GM18499 (cell line): ENCODE measurements at regions not wholly inside any gene's neighbourhood (a gene's known extent, or its start where the extent isn't known, plus 50 kb on each side); places are given as distances from the start of the nearest gene placed in this dataset.
"Not testable (repeated sequence)": the region's sequence is repeated elsewhere in the genome, so short reads cannot be mapped to it uniquely, and the experiment has no call there.

Source experiments
- ATAC-seq: cut with Tn5 transposase; IDR thresholded peaks from one replicate; pipeline ENCODE4 v1.9.1; 2021; ENCODE audit warnings: moderate number of reproducible peaks; ENCODE audit not compliant: insufficient read depth, unreplicated experiment

DNA sequence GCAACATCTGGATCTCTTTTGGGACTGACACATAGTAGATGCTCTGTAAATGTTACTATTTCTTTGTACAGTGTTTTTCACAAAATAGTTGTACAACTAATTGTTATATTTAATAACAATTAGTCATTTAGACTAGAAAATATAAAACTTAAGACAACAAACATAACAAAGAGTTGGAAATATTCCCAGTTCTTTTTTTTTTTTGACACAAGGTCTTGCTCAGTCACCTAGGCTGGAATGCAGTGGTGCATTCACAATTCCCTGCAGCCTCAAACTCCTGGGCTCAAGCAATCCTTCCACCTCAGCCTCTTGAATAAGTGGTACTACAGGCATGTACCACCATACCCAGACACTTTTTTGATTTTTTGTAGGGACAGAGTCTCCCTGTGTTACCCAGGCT is 105.8 kb downstream of the UTRN start:
- no peak for ATAC-seq

DNA sequence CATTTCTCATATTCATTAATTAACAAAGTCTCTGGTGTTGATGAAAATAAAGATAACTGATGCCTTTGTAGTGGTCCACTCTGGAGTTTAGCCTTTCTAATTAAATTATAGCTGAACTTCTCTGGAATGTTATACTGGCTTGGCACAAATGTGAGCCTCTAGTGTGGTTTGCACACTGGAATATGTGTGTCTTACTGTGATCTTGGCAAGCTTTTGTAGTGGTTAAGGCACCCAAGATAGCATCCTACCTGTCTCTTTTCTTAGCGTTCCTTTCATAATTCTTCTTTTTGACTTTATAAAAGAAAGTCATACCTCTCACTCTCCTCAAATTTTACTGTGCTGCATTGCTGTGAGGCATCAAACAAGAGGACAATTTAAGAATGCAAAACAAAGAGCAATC is 107.4 kb downstream of the UTRN start:
- no peak for ATAC-seq

DNA sequence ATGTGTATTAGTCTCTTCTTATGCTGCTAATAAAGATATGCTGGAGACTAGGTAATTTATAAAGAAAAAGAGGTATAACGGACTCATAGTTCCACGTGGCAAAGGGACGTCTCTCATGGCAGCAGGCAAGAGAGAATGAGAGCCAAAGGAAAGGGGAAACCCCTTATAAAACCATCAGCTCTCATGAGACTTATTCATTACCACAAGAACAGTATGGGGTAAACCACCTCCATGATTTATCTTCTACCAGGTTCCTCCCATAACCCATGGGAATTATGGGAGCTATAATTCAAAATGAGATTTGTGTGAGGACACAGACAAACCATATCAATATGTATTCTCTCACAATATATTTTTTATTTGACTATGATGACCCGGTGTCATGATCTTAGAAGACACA is 109.1 kb downstream of the UTRN start:
- no peak for ATAC-seq

DNA sequence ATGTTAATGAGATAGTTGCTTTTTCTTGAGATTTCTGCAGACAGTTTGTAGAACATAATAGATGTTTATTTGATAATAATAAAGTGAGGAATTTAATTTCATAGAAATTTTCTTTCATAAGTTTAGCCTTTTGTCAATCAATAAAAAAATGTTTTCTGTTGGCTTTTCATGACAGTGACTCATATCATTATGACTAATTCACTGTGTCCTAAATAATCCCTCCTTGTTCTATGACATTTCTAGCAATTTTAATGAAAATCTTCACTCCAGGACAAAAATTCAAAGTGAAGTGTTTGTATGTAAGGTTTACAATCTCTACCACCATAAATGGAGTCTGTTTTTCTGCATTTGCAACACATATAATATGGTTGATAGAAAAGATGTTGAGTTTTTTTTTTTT is 109.9 kb downstream of the UTRN start:
- ATAC-seq = no peak

DNA sequence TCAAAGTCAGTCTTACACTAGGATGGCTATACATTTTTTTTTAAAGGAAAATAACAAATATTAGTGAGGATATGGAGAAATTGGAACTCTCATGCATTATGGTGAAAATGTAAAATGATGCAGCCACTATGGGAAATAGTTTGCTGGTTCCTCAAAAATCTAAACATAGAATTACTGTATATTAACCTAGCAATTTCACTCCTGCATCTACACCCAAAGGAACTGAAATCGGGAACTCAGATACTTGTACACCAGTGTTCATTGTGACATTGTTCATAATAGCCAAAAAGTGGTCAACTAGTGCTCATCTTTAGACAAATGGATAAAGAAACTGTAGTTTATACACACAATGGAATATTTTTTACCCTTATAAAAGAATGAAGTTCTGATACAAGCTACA is 110.7 kb downstream of the UTRN start:
- ATAC-seq = no peak

DNA sequence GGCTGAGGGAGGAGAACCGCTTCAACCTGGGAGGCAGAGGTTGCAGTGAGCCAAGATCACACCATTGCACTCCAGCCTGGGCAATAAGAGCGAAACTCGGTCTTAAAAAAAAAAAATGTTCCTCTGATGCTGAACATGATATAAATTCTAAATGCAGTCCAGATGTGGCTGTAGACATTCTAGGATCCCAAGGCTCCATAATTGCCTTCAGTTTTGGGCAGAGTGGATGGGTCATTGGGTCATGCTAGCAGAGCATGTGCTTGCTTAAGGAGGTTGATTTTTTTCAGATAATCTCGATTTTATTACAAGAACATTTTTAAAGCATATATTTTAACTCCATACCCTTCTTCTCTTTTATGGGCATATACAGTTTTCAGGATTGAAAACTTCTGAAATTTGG is 112.0 kb downstream of the UTRN start:
- ATAC-seq = no peak

DNA sequence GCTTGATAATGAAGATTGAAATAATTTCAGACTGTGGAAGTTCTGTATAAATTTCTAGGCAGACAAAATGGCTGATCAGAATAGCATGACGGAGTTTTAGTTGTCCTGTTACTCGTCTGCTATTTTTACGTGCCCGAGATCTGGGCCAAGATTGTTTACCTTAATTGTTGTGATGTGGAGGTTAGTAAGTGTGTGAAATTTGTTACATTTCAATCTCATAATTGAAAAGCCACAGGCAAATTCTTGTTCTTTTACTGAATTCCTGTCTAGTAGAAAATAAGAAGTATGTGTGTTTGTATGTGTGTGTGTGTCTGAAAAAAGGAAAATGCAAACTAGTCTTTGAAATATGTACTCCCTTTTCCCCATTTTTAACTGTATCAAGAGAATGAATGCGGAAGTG is 115.2 kb downstream of the UTRN start:
- ATAC-seq = no peak

DNA sequence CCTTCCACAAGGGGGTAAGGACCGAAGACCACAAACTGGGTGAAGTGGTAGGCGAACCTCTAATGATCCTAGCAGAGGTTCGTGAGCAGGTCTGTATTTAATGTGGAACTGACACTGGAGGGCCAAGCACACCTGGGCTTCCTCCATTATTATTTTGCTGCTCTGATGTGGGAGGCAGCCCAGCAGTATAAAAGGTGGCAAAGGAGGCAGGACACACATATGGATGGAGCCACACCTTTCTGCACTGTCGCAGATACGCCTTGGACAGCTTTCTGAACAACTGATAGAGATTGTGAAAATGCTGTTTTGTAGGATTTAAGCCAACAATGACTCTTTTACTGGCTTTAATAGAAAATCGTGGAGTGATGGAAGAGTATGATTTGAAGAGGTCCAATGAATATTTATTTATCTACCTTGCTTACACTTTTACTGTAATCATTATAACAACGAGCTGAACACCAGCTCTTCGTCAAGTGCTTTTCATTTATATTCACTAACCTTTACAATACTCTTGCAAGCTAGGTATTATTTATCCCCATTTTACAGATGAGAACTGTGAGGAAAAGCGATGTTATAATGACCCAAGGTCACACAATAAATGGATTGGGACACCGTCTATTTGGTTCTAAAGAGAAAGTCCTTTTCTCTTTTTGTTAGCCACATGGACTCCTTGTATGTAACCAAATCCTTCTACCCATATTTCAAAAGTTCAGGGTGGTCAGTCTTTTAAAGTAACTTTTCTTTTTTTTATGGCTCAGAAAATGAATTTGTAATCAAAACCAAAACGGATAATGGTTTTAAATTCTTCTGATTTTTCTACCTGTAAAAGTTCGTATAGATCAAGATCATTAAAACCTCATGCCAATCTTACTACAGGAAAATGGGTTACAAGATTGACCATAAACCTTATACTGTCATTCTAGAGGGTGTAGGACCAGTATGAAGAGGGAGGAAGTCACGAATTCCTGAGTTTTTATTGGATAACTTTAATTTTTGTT is 116.9 kb downstream of the UTRN start:
- no peak for ATAC-seq

DNA sequence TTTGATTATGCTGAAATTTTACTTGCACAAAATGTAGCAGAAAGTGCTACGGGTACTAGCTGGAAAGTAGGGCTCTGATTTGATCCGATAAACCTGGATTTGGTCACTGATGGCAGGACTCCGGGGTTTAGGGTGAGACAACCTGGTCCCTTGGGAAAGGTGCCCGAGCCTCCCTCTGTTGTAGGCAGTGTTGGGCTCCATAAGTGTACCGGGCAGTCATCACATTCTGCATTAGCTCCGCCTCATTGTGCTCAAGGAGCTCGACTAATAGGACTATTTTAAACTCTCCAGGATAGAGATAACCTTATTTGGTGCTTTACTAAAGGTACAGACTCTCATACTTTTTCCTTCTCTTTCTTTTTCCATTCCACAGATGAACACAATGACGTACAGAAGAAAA is 117.6 kb downstream of the UTRN start:
- ATAC-seq = no peak

DNA sequence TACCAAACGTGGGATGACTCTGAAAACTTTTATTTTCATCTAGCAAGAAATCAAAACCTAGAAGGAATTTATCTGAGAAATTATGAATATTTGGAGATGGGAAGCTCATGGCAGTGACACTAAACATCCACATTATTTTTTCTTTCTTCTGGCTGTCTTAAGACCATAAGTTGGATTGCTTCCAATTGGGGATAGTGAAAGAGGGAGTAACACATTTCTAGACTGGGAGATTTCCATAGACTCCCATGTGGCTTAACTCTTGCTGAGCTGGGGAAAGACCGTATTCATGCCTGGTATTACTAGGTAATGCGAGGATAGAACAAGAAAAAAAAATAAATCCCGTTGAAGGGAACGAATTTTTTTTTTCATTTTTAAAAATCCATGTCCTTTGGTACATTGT is 120.0 kb downstream of the UTRN start:
- no peak for ATAC-seq

DNA sequence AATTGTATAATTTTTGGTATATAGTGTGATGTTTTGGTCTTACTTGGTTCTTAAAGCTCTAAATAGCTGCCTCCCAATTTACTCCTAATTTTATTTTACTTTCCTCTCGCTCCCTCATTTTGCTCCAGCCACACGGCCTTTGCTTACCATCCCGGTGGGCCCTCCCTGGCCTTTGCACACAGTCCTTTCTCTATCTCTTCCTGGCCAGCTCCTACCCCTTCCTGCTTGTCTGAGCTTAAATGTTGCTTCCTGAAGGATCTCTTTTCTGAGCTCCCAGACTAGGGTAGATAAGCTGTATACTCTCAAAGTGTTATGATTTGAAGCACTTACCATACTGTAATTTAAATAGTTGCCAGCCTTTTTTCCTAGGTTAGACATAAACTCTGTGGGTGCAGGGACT is 121.7 kb downstream of the UTRN start:
- ATAC-seq = no peak

DNA sequence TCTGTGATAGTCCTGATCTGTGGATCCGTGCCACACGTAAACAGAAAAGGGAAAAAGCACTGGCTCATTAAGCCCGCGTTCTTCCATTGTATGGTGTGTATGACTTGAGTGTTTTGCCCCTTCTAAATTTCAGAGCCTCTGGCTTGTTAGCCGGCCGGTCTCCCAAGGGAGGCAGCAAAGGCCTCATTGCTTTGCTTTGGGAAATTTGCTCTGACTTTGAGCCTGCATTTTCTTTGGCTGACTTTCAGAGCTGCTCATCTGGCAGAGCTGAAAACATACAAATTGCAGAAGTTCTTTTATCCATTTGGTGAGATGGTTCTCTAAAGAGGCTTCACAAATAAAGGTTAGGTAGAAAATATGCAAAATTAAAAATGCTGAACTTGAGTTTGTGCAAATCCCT is 123.0 kb downstream of the UTRN start:
- ATAC-seq = no peak

DNA sequence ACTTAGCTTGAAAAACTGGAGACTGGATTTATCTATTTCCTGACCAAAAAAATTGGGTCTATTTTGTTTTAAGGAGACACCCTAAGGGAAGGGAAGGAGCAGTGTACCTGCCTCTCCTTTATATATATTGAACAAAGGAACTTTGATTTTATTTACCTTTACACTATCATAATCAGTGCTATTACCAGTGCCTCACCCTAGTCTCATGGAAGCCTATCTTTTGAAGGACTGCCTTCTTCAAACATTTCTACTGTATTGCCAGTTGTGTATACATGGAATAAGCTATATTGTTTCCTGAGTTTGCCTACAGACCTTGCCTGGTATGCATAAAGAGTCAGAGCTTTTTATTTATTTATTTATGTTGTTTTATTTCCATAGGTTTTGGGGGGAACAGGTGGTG is 124.9 kb downstream of the UTRN start:
- ATAC-seq = no peak

DNA sequence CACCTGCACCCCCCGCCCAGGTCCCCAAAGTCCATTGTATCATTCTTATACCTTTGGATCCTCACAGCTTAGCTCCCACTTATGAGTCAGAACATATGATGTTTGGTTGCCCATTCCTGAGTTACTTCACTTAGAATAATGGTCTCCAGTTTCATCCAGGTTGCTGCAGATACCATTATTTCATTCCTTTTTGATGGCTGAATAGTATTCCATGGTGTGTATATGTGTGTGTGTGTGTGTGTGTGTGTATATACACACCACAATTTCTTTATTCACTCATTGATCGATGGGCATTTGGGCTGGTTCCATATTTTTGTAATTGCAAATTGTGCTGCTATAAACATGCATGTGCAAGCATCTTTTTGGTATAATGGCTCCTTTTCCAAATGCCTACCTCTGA is 125.4 kb downstream of the UTRN start:
- ATAC-seq = not testable (repeated sequence)

DNA sequence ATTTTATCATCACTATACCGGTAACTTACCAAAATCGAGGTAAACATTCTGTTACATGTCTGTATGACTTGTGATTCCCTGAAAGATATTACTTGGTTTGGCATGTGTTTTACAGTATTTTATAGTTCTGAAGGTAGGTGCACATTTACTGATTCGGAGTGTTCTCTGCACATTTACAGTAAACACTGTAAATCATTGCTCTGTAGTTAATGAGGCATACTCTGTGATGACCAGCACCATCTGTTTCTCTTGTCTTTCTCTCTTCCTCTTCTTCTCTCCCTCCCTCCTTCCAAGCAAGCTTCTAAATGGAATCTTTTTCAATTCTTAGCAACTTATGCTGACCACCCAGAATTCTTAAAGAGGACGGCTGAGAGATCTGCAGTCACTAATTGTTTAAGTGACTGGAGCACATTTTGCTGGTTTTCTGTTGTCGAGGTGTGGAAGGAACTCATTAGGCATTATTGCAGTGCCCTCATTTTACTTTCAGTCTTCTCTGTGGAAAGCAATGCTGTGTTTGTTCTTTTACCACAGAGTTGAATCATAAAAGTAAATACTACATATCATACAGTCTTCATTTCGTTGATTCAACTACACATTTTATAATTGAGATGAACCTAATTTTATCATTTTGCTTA is 126.5 kb downstream of the UTRN start:
- no peak for ATAC-seq

DNA sequence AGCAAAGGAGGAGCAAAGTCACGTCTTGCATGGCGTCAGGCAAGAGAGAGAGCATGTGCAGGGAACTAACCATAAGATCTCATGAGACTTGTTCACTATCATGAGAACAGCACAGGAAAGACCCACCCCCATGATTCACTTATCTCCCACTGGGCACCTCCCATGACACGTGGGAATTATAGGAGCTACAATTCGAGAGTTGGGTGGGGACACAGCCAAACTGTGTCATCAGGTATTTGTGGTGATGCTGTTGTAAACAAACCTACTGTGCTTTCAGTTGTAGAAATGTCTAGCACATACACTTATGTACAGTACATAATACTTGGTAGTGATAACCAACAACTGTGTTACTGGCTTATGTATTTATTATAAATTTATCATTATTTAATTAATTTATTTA is 128.3 kb downstream of the UTRN start:
- no peak for ATAC-seq

DNA sequence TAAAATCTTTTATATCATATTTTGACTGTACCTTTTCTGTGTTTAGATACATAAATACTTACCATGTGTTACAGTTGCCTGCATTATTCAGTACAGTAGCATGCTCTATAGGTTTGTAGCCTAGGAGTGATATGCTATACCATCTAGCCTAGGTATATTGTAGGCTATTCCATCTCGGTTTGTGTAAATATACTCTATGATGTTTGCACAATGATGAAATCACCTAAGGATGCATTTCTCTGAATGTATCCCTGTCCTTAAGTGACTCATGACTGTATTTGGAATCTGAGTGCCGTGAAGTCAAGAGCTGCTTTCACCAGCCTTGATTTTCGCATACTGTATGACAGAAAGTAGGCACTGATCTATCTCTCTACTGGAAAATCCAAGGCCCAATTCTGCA is 129.9 kb downstream of the UTRN start:
- ATAC-seq = no peak

DNA sequence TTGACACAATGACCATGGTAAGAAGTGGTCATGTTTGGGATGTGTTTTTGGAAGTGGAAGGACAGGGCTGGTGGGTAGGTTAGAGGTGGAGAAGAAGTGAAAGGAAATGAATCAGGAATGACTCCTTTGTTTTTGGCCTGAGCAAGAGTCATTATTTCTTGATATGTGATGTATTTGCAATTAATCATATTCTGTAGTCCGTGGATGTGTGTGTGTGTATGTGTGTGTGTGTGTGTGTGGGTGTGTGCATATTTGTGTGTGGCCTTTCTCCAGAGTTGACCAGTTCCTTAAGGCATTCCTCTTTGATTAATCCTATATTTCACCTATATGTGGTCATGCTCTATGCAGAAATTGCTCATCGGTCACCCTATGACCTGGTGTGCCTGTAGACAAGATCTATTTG is 130.7 kb downstream of the UTRN start:
- ATAC-seq = no peak

DNA sequence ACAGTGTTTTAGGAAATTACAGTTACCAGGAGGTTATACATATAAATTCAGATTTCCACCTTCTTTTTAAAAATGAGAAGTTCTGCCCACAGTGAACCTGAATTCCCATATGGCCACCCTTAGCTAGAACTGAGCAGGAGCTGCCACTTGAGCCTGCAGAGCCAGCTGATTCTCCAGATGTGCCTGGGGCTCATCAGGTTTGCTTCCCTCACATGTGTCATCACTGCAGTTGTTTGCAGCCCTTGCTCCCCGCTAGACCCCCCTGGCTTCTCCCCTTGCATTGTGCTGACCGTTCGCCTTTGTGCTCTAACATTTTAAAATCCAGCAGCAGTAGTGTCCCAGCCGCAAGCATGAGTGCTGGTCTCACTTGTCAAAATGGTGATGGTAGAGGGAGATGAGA is 131.1 kb downstream of the UTRN start:
- ATAC-seq = no peak

DNA sequence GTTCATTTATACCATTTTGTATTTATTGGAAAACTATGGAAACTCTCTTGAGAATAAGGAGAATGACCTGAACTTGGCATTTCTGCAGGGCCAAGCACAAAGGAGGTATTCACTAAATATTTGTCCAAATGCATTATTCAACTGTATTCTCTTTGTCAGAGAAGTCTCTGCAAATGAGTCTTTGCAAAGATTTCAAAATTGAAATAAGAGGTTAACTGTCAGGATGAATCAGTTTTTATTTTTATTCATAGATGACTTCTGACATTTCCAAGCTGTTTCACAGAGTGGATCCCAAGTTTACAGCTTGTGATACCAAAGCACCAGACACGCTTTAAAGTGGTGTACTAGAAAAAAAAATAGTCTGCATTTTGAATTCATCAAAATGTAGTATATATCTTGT is 131.6 kb downstream of the UTRN start:
- ATAC-seq = no peak

DNA sequence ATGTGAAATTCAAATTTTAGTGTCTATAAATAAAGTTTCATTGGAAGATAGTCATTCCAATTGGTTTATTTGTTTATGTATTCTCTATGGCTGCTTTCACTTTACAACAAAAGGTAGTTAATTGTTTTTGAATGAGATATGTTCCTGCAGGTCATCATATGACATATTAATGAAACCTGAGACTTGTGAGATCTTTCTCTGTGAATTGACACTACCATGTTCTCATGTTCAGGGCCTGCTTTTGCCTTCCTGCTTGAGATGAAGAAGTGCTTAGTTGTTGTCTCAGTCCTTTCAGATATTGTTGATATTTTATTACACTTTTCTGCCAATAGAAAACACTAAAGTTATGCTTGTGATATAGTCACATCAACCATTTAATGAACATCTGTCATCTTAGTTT is 132.5 kb downstream of the UTRN start:
- no peak for ATAC-seq
